ENCODE measurements at regions not wholly inside any gene's neighbourhood (a gene's known extent, or its start where the extent isn't known, plus 50 kb on each side); places are given as distances from the start of the nearest gene placed in this dataset.

- no peak for TF ChIP-seq CTCF (IDR thresholded peaks at IDR 0.05)
- TF ChIP-seq ZFX (IDR thresholded peaks at IDR 0.05; ENCODE audit: borderline replicate concordance): no peak
- H3K27ac ChIP-seq: no peak overlapping the region
Observed at GRCh38 chr13:22210134-22210930, 539.5 kb downstream of the FGF9 start.

- no peak overlapping the region for H3K27ac ChIP-seq
- TF ChIP-seq CTCF (IDR thresholded peaks at IDR 0.05) (no peak), ZFX (IDR thresholded peaks at IDR 0.05; ENCODE audit: borderline replicate concordance) (no peak)
Observed at GRCh38 chr13:22211876-22212275, 541.0 kb downstream of the FGF9 start.

- H3K27ac ChIP-seq: no peak overlapping the region
Observed at GRCh38 chr13:22212576-22212975, 541.7 kb downstream of the FGF9 start.

GRCh38 chr13:22214184-22214583 is 543.3 kb downstream of the FGF9 start:
- no peak overlapping the region for H3K27ac ChIP-seq
- no peak for TF ChIP-seq CTCF (IDR thresholded peaks at IDR 0.05)
- TF ChIP-seq ZFX (IDR thresholded peaks at IDR 0.05; ENCODE audit: borderline replicate concordance): no peak

More at GRCh38 chr13:22212576-22212975, 541.7 kb downstream of the FGF9 start:
- TF ChIP-seq CTCF (IDR thresholded peaks at IDR 0.05): no peak
- TF ChIP-seq ZFX (IDR thresholded peaks at IDR 0.05; ENCODE audit: borderline replicate concordance): no peak

- no peak for TF ChIP-seq ZFX (IDR thresholded peaks at IDR 0.05; ENCODE audit: borderline replicate concordance)
- TF ChIP-seq CTCF (IDR thresholded peaks at IDR 0.05): no peak
- no peak overlapping the region for H3K27ac ChIP-seq
Observed at GRCh38 chr13:22218797-22219196, 547.9 kb downstream of the FGF9 start.

GRCh38 chr13:22219709-22220108 is 548.8 kb downstream of the FGF9 start:
- no peak overlapping the region for H3K27ac ChIP-seq
- TF ChIP-seq ZFX (IDR thresholded peaks at IDR 0.05; ENCODE audit: borderline replicate concordance) (no peak), CTCF (IDR thresholded peaks at IDR 0.05) (no peak)

Measured in 22Rv1 (cell line).